ENCODE measurements at regions not wholly inside any gene's neighbourhood (a gene's known extent, or its start where the extent isn't known, plus 50 kb on each side); places are given as distances from the start of the nearest gene placed in this dataset.

GRCh38 chr20:47993817-47994216, 208.5 kb upstream of the SULF2 start:
- H3K27me3 ChIP-seq (ENCODE audit: insufficient read depth, insufficient read length), result no peaks in the 10 kb centered on the region
- H3K9me3 ChIP-seq (ENCODE audit: insufficient read depth, low read length), result peaks cover 25% of the 10 kb centered on the region; the same call in 1 of the 2 replicates

GRCh38 chr20:47993035-47993755, 207.9 kb upstream of the SULF2 start:
- H3K27me3 ChIP-seq (ENCODE audit: insufficient read depth, insufficient read length), result no peaks in the 10 kb centered on the region
- peaks cover 3% of the 10 kb centered on the region for H3K4me1 ChIP-seq (ENCODE audit: insufficient read depth, insufficient read length)
- H3K36me3 ChIP-seq (ENCODE audit: insufficient read depth, insufficient read length, low read length), result no peaks in the 10 kb centered on the region
- no peak for TF ChIP-seq YY1 (IDR thresholded peaks at IDR 0.05; ENCODE audit: insufficient read depth, insufficient read length)
- TF ChIP-seq SUZ12 (IDR thresholded peaks at IDR 0.05; ENCODE audit: extremely low read depth, insufficient read depth, insufficient read length), result no peak
- no peak for TF ChIP-seq ZNF274 (IDR thresholded peaks at IDR 0.05; ENCODE audit: low read depth, low read length)
- H3K9ac ChIP-seq (ENCODE audit: insufficient read length, low read depth), result no peak overlapping the region
- DNase-seq (ENCODE audit: low read depth, low spot score), result no peak
- H3K9me3 ChIP-seq (ENCODE audit: insufficient read depth, low read length), result peaks cover 25% of the 10 kb centered on the region; the same call in 1 of the 2 replicates
- H3K4me3 ChIP-seq (ENCODE audit: insufficient read length, low read depth), result no peak overlapping the region

More at GRCh38 chr20:47993817-47994216, 208.5 kb upstream of the SULF2 start:
- no peak overlapping the region for H3K4me3 ChIP-seq (ENCODE audit: insufficient read length, low read depth)
- DNase-seq (ENCODE audit: low read depth, low spot score), result no peak
- TF ChIP-seq SUZ12 (IDR thresholded peaks at IDR 0.05; ENCODE audit: extremely low read depth, insufficient read depth, insufficient read length) (no peak), ZNF274 (IDR thresholded peaks at IDR 0.05; ENCODE audit: low read depth, low read length) (no peak), YY1 (IDR thresholded peaks at IDR 0.05; ENCODE audit: insufficient read depth, insufficient read length) (no peak)
- peaks cover 3% of the 10 kb centered on the region for H3K4me1 ChIP-seq (ENCODE audit: insufficient read depth, insufficient read length)
- no peaks in the 10 kb centered on the region for H3K36me3 ChIP-seq (ENCODE audit: insufficient read depth, insufficient read length, low read length)
- no peak overlapping the region for H3K9ac ChIP-seq (ENCODE audit: insufficient read length, low read depth)

- no peak for TF ChIP-seq ZNF274 (IDR thresholded peaks at IDR 0.05; ENCODE audit: low read depth, low read length)
- TF ChIP-seq SUZ12 (IDR thresholded peaks at IDR 0.05; ENCODE audit: extremely low read depth, insufficient read depth, insufficient read length), result no peak
- TF ChIP-seq YY1 (IDR thresholded peaks at IDR 0.05; ENCODE audit: insufficient read depth, insufficient read length), result no peak
- no peak for DNase-seq (ENCODE audit: low read depth, low spot score)
Observed at GRCh38 chr20:47991875-47992488, 206.7 kb upstream of the SULF2 start.

GRCh38 chr20:47990507-47991150, 205.3 kb upstream of the SULF2 start:
- no peaks in the 10 kb centered on the region for H3K27me3 ChIP-seq (ENCODE audit: insufficient read depth, insufficient read length)
- peaks cover 3% of the 10 kb centered on the region for H3K4me1 ChIP-seq (ENCODE audit: insufficient read depth, insufficient read length)
- DNase-seq (ENCODE audit: low read depth, low spot score), result no peak

More at GRCh38 chr20:47991875-47992488, 206.7 kb upstream of the SULF2 start:
- no peak overlapping the region for H3K4me3 ChIP-seq (ENCODE audit: insufficient read length, low read depth)
- peaks cover 3% of the 10 kb centered on the region for H3K4me1 ChIP-seq (ENCODE audit: insufficient read depth, insufficient read length)
- H3K27me3 ChIP-seq (ENCODE audit: insufficient read depth, insufficient read length), result no peaks in the 10 kb centered on the region
- H3K36me3 ChIP-seq (ENCODE audit: insufficient read depth, insufficient read length, low read length), result no peaks in the 10 kb centered on the region
- peaks cover 25% of the 10 kb centered on the region; the same call in 1 of the 2 replicates for H3K9me3 ChIP-seq (ENCODE audit: insufficient read depth, low read length)
- H3K9ac ChIP-seq (ENCODE audit: insufficient read length, low read depth), result no peak overlapping the region

GRCh38 chr20:47989957-47990356, 204.7 kb upstream of the SULF2 start:
- TF ChIP-seq SUZ12 (IDR thresholded peaks at IDR 0.05; ENCODE audit: extremely low read depth, insufficient read depth, insufficient read length) (no peak), YY1 (IDR thresholded peaks at IDR 0.05; ENCODE audit: insufficient read depth, insufficient read length) (no peak), ZNF274 (IDR thresholded peaks at IDR 0.05; ENCODE audit: low read depth, low read length) (no peak)
- Histone ChIP-seq H3K27me3 (ENCODE audit: insufficient read depth, insufficient read length) (no peaks in the 10 kb centered on the region), H3K4me1 (ENCODE audit: insufficient read depth, insufficient read length) (peaks cover 3% of the 10 kb centered on the region), H3K4me3 (ENCODE audit: insufficient read length, low read depth) (no peak overlapping the region), H3K9ac (ENCODE audit: insufficient read length, low read depth) (no peak overlapping the region), H3K9me3 (ENCODE audit: insufficient read depth, low read length) (peaks cover 25% of the 10 kb centered on the region; the same call in 1 of the 2 replicates), H3K36me3 (ENCODE audit: insufficient read depth, insufficient read length, low read length) (no peaks in the 10 kb centered on the region)
- DNase-seq (ENCODE audit: low read depth, low spot score), result no peak

More at GRCh38 chr20:47990507-47991150, 205.3 kb upstream of the SULF2 start:
- TF ChIP-seq SUZ12 (IDR thresholded peaks at IDR 0.05; ENCODE audit: extremely low read depth, insufficient read depth, insufficient read length), result no peak
- Histone ChIP-seq H3K4me3 (ENCODE audit: insufficient read length, low read depth) (no peak overlapping the region), H3K9me3 (ENCODE audit: insufficient read depth, low read length) (peaks cover 25% of the 10 kb centered on the region; the same call in 1 of the 2 replicates), H3K36me3 (ENCODE audit: insufficient read depth, insufficient read length, low read length) (no peaks in the 10 kb centered on the region), H3K9ac (ENCODE audit: insufficient read length, low read depth) (no peak overlapping the region)

- TF ChIP-seq SUZ12 (IDR thresholded peaks at IDR 0.05; ENCODE audit: extremely low read depth, insufficient read depth, insufficient read length) (no peak), ZNF274 (IDR thresholded peaks at IDR 0.05; ENCODE audit: low read depth, low read length) (no peak), YY1 (IDR thresholded peaks at IDR 0.05; ENCODE audit: insufficient read depth, insufficient read length) (no peak)
- Histone ChIP-seq H3K9me3 (ENCODE audit: insufficient read depth, low read length) (peaks cover 14% of the 10 kb centered on the region; the same call in 1 of the 2 replicates), H3K36me3 (ENCODE audit: insufficient read depth, insufficient read length, low read length) (no peaks in the 10 kb centered on the region), H3K4me1 (ENCODE audit: insufficient read depth, insufficient read length) (peaks cover 3% of the 10 kb centered on the region), H3K9ac (ENCODE audit: insufficient read length, low read depth) (no peak overlapping the region), H3K4me3 (ENCODE audit: insufficient read length, low read depth) (no peak overlapping the region), H3K27me3 (ENCODE audit: insufficient read depth, insufficient read length) (no peaks in the 10 kb centered on the region)
- no peak for DNase-seq (ENCODE audit: low read depth, low spot score)
Observed at GRCh38 chr20:47988676-47989075, 203.4 kb upstream of the SULF2 start.
